SK-N-SH treated with all-trans-retinoic acid at 6 μM for 48 hours (cell line): ENCODE measurements at regions not wholly inside any gene's neighbourhood (a gene's known extent, or its start where the extent isn't known, plus 50 kb on each side); places are given as distances from the start of the nearest gene placed in this dataset.

Source experiments
- CSDC2 ChIP-seq: fragments of 250-450 bp; sonication (Bioruptor Pico); IDR thresholded peaks from 2 replicates; pipeline ENCODE4 v1.5.0; 2020; ENCODE audit warnings: mild to moderate bottlenecking, moderate library complexity
- TOX ChIP-seq: fragments of 250-450 bp; sonication (Bioruptor Pico); IDR thresholded peaks from 2 replicates; pipeline ENCODE4 v1.8.0; 2021; ENCODE audit warnings: mild to moderate bottlenecking, moderate library complexity, borderline replicate concordance
- ZFP30 ChIP-seq: fragments of 450-650 bp; formaldehyde crosslinking; IDR thresholded peaks from 2 replicates; pipeline ENCODE4 v1.5.0; 2022; ENCODE audit warnings: mild to moderate bottlenecking, moderate library complexity
- ZNF8 ChIP-seq: fragments of 450-650 bp; formaldehyde crosslinking; IDR thresholded peaks from 2 replicates; pipeline ENCODE4 v1.5.0; 2020; ENCODE audit warnings: mild to moderate bottlenecking, moderate library complexity

DNA sequence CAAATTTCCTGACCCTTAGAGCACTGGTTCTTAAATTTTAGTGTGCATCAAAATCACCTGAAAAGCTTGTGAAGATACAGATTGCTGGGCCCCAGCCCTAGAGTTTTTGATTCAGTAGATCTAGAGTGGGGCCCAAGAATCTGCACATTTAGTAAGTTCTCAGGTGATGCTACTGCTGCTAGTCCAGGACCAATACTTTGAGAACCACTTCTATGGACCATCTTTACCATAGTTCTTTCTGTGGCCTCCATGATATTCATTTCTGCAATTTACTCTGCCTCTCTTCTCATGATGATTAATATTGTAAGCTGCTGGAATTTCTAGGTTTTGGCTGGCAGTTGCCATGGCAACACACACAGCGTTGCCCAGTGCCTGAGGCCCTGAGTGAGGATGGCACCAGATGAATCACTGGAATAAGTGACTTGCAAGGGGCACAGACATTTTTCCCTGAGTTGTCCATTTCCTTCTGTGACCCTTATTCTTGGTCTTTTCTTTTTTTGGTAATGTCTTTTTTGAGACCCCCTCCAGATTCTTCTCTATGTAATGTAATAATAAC, 83.6 kb downstream of the PPP1R2C start:
- no peak for TF ChIP-seq ZFP30 (CRISPR knock-in tag)
- TF ChIP-seq CSDC2 (CRISPR knock-in tag): no peak
- no peak for TF ChIP-seq TOX
- TF ChIP-seq ZNF8 (CRISPR knock-in tag): no peak
